MM.1S (cell line): ENCODE measurements at regions not wholly inside any gene's neighbourhood (a gene's known extent, or its start where the extent isn't known, plus 50 kb on each side); places are given as distances from the start of the nearest gene placed in this dataset.

Experiments
- DNase-seq: peaks from one replicate; pipeline ENCODE4 v3.0.0-alpha.2; 2015
- H2AFZ ChIP-seq: fragments of 300-600 bp; sonication (generic); 2 replicates; pipeline ENCODE4 v1.6.0; 2016; ENCODE audit warnings: antibody characterized with exemption, low read length
- H3F3A ChIP-seq: fragments of 300-600 bp; sonication (generic); 2 replicates; pipeline ENCODE4 v1.6.1; 2016; ENCODE audit warnings: mild to moderate bottlenecking, antibody characterized with exemption, low read length, moderate library complexity, mixed read lengths; ENCODE audit not compliant: insufficient read depth
- H3K27ac ChIP-seq: fragments of 300-600 bp; sonication (generic); 2 replicates; pipeline ENCODE4 v1.5.1; 2016; ENCODE audit warnings: mild to moderate bottlenecking, low read length
- H3K27me3 ChIP-seq: fragments of 300-600 bp; sonication (generic); replicated peaks from 2 replicates; pipeline ENCODE4 v1.6.0; 2016; ENCODE audit warnings: low read length; ENCODE audit not compliant: insufficient read depth
- H3K36me3 ChIP-seq: fragments of 300-600 bp; sonication (generic); replicated peaks from 2 replicates; pipeline ENCODE4 v1.6.1; 2016; ENCODE audit warnings: mild to moderate bottlenecking, low read length, mixed read lengths; ENCODE audit not compliant: insufficient read depth
- H3K4me1 ChIP-seq: fragments of 300-600 bp; sonication (generic); 2 replicates; pipeline ENCODE4 v1.6.1; 2016; ENCODE audit warnings: low read length, mixed read lengths
- H3K4me2 ChIP-seq: fragments of 300-600 bp; sonication (generic); 2 replicates; pipeline ENCODE4 v1.6.0; 2016; ENCODE audit warnings: low read depth, low read length
- H3K4me3 ChIP-seq: fragments of 300-600 bp; sonication (generic); 2 replicates; pipeline ENCODE4 v1.5.1; 2016; ENCODE audit warnings: low read length, mixed read lengths
- H3K79me2 ChIP-seq: fragments of 300-600 bp; sonication (generic); 2 replicates; pipeline ENCODE4 v1.6.1; 2016; ENCODE audit warnings: mixed run types, low read length, mixed read lengths
- H3K9ac ChIP-seq: fragments of 300-600 bp; sonication (generic); 2 replicates; pipeline ENCODE4 v1.6.1; 2016; ENCODE audit warnings: low read length, mixed read lengths
- H3K9me2 ChIP-seq: fragments of 300-600 bp; sonication (generic); replicated peaks from 2 replicates; pipeline ENCODE4 v1.6.1; 2016; ENCODE audit warnings: mild to moderate bottlenecking, low read length, mixed read lengths; ENCODE audit not compliant: insufficient read depth
- H3K9me3 ChIP-seq: fragments of 300-600 bp; sonication (generic); replicated peaks from 2 replicates; pipeline ENCODE4 v1.6.1; 2016; ENCODE audit warnings: mild to moderate bottlenecking, low read length, mixed read lengths; ENCODE audit not compliant: insufficient read depth
- H4K20me1 ChIP-seq: fragments of 300-600 bp; sonication (generic); 2 replicates; pipeline ENCODE4 v1.6.1; 2016; ENCODE audit warnings: mild to moderate bottlenecking, low read length, moderate library complexity, mixed read lengths; ENCODE audit not compliant: insufficient read depth
- EZH2 ChIP-seq: fragments of 300-600 bp; sonication (generic); optimal IDR thresholded peaks from 2 replicates; pipeline ENCODE3; 2017; ENCODE audit warnings: low read depth, mild to moderate bottlenecking, antibody characterized with exemption, low read length, mixed read lengths
- EZH2phosphoT487 ChIP-seq: fragments of 300-600 bp; sonication (generic); IDR thresholded peaks from 2 replicates; pipeline ENCODE4 v1.6.1; 2018; ENCODE audit warnings: antibody characterized with exemption, low read length
- TF ChIP-seq, protein P1 (sequence below): fragments of 300-600 bp; sonication (generic); IDR thresholded peaks from 2 replicates; pipeline ENCODE4 v1.5.1; 2016; ENCODE audit warnings: antibody characterized with exemption, low read length, mixed read lengths

DNA sequence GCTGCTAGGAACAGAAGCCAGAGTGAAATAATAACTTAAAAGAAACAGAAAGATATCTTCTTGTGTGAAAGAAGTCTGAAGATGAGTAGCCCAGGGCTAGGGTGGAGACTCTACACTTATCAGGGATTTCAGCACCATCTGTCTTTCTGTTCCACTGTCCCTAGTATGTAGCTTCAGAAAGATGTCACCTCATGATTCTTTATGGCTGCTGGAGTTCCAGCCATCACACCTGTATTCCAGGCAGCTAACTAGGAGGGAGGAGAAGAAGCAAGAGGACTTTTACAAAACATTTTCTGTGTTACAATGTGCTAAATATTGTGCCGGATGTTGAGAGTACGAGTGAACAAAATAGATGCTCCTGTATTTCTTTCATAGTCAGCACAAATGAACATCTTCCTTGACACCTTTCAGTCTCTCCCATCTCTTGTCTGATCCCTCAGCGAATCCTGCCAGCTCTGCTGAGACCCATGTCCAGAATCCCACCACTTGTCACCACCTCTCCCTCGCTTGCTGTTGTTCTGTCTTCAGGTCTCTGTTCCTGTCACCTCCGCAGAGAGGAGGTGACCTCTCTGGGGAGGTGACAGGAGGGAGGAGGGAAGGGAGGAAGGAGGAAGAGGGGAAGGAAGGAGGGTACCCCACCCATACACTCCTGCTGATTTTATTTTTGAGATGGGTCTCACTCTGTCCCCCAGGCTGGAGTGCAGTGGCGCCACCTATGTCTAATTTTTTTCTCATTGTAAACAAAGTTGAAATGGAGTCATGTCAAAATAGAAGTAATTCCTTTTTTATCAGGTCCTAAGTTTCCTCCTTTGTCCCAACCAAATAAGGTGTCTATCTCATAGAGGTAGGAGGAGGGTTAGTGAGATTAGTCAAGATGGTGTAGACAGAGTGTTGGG lies 188.9 kb downstream of the TFAP2C start:
- no peak for DNase-seq
- H3K9me2 ChIP-seq: no peaks in the 10 kb centered on the region
- TF ChIP-seq EZH2 (no peak), EZH2phosphoT487 (no peak)
- TF ChIP-seq, protein P1, sequence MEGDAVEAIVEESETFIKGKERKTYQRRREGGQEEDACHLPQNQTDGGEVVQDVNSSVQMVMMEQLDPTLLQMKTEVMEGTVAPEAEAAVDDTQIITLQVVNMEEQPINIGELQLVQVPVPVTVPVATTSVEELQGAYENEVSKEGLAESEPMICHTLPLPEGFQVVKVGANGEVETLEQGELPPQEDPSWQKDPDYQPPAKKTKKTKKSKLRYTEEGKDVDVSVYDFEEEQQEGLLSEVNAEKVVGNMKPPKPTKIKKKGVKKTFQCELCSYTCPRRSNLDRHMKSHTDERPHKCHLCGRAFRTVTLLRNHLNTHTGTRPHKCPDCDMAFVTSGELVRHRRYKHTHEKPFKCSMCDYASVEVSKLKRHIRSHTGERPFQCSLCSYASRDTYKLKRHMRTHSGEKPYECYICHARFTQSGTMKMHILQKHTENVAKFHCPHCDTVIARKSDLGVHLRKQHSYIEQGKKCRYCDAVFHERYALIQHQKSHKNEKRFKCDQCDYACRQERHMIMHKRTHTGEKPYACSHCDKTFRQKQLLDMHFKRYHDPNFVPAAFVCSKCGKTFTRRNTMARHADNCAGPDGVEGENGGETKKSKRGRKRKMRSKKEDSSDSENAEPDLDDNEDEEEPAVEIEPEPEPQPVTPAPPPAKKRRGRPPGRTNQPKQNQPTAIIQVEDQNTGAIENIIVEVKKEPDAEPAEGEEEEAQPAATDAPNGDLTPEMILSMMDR: no peak
- no peak overlapping the region for H3K27ac ChIP-seq
- H3K9me3 ChIP-seq: no peaks in the 10 kb centered on the region
- no peaks in the 10 kb centered on the region for H3K4me1 ChIP-seq
- H3K36me3 ChIP-seq: no peaks in the 10 kb centered on the region
- peaks cover 18% of the 10 kb centered on the region; the same call in 1 of the 2 replicates for H3K27me3 ChIP-seq
- H3K9ac ChIP-seq: no peak overlapping the region
- H3F3A ChIP-seq: no peaks in the 10 kb centered on the region
- no peak overlapping the region for H3K4me3 ChIP-seq
- H3K4me2 ChIP-seq: no peak overlapping the region
- H3K79me2 ChIP-seq: no peaks in the 10 kb centered on the region
- H2AFZ ChIP-seq: no peak overlapping the region
- H4K20me1 ChIP-seq: no peaks in the 10 kb centered on the region

DNA sequence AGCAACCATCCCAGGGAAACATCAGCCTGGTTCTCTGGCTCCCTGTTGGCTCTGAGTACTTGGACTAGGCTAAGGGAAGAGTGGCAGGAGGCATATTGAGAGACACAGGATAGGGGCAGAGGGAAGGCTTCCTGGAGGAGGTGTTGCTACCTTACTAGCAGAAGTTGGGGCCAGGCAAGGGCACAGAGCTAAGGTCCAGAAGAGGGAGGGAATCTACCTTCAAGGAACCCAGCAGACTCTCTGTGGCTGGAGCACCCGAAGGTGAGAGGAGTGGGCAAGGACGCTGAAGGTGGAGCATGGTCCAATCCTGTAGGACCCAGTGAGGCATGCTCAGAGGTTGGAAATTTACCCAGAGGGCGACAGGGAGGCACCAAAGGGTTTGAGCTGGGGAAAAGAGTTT lies 191.9 kb downstream of the TFAP2C start:
- H2AFZ ChIP-seq: no peak overlapping the region
- H3K36me3 ChIP-seq: no peaks in the 10 kb centered on the region
- no peak overlapping the region for H3K9ac ChIP-seq
- H3K4me1 ChIP-seq: no peaks in the 10 kb centered on the region
- no peak overlapping the region for H3K27ac ChIP-seq
- no peak overlapping the region for H3K4me3 ChIP-seq
- no peak for DNase-seq
- TF ChIP-seq EZH2phosphoT487 (no peak), EZH2 (no peak)
- TF ChIP-seq, protein P1: no peak
- peaks cover 11% of the 10 kb centered on the region for H3K27me3 ChIP-seq
- H4K20me1 ChIP-seq: no peaks in the 10 kb centered on the region
- no peak overlapping the region for H3K4me2 ChIP-seq
- H3F3A ChIP-seq: no peaks in the 10 kb centered on the region
- H3K9me2 ChIP-seq: no peaks in the 10 kb centered on the region
- no peaks in the 10 kb centered on the region for H3K79me2 ChIP-seq
- H3K9me3 ChIP-seq: no peaks in the 10 kb centered on the region

DNA sequence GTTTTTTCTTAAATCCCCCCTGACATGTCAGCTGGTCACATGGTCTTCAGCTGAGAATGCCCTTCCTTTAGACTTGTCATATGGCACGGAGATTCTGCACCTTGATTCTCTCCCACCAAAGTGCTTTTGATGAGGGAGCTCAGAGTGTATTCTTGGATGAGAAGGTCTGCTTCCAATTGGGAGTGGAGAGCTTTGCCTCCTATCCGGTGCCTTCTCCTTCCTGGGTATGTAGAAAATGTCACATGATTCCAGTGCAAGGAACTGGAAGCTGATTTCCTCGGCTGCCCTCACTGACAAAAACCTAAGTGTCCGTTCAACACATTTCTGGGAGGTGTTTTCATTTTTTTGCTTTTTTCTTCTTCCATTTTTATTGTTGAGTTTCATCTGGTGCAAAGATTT lies 197.2 kb downstream of the TFAP2C start:
- Histone ChIP-seq H3K4me2 (no peak overlapping the region), H4K20me1 (no peaks in the 10 kb centered on the region), H3K9ac (no peak overlapping the region), H3K79me2 (no peaks in the 10 kb centered on the region), H3K4me3 (no peak overlapping the region), H3K27ac (no peak overlapping the region), H3K9me3 (no peaks in the 10 kb centered on the region), H3K36me3 (no peaks in the 10 kb centered on the region), H3K27me3 (peaks cover 10% of the 10 kb centered on the region; the same call in 1 of the 2 replicates), H2AFZ (no peak overlapping the region), H3K9me2 (no peaks in the 10 kb centered on the region), H3K4me1 (no peaks in the 10 kb centered on the region), H3F3A (no peaks in the 10 kb centered on the region)
- no peak for DNase-seq
- TF ChIP-seq EZH2phosphoT487 (no peak), EZH2 (no peak)
- TF ChIP-seq, protein P1: no peak
